ENCODE measurements at regions not wholly inside any gene's neighbourhood (a gene's known extent, or its start where the extent isn't known, plus 50 kb on each side); places are given as distances from the start of the nearest gene placed in this dataset.

DNA sequence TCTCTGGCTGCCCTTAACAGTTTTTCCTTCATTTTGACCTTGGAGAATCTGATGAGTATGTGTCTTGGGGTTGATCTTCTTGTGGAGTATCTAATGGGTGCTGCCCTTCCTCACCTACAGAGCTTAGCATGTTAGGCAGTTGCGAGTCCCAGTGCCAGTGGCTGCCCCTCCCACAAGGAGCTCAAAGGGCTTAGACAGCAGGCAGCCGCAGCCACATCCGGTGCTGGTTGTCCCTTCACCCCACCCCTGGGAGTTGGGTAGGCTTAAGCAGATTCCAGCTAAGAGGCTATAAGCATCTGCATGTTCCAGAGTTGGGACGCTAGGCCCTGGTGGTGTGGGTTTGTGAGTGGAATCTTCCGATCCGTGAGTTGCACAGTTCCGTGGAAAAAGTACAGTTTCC lies 322.1 kb upstream of the ARX start:
- ATAC-seq (no peak), DNase-seq (no peak)
- no peaks in the 10 kb centered on the region for H3K4me1 ChIP-seq
- H3K27ac ChIP-seq: no peak overlapping the region
- H3K27me3 ChIP-seq (ENCODE audit: insufficient read depth in 3 of 3, low read length in 2 of 3): no peaks in the 10 kb centered on the region
- H3K4me3 ChIP-seq: no peak overlapping the region
- no peaks in the 10 kb centered on the region for H3K36me3 ChIP-seq (ENCODE audit: insufficient read depth in 1 of 2, low read depth in 1 of 2)
- WGBS, 3 donors: 88 to 93% (median 89%) methylated on average over 7 of the region's 7 CpGs
- no peaks in the 10 kb centered on the region for H3K9me3 ChIP-seq
- intact Hi-C loops (cut with DNase I): no loop called here
- TF ChIP-seq, protein P1, sequence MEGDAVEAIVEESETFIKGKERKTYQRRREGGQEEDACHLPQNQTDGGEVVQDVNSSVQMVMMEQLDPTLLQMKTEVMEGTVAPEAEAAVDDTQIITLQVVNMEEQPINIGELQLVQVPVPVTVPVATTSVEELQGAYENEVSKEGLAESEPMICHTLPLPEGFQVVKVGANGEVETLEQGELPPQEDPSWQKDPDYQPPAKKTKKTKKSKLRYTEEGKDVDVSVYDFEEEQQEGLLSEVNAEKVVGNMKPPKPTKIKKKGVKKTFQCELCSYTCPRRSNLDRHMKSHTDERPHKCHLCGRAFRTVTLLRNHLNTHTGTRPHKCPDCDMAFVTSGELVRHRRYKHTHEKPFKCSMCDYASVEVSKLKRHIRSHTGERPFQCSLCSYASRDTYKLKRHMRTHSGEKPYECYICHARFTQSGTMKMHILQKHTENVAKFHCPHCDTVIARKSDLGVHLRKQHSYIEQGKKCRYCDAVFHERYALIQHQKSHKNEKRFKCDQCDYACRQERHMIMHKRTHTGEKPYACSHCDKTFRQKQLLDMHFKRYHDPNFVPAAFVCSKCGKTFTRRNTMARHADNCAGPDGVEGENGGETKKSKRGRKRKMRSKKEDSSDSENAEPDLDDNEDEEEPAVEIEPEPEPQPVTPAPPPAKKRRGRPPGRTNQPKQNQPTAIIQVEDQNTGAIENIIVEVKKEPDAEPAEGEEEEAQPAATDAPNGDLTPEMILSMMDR (IDR thresholded peaks at IDR 0.05): no peak

DNA sequence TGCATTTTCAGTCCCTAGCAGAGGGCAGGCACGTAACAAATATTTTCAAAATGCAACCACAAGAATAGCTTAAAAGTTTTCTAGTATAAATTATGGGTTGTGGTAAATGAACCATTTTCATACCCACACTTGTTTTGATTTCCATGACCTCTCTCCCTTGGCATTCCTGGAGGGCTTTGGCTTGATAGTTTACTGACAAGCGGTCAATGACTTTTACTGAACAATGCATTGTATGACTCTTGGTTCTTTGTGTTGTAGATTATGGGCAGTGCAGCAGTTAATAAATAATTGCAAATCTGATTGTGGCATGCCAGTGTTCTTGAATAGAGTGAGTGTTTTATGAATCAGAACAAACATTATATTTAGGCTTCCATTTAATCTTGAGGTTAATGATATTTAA lies 285.2 kb upstream of the ARX start:
- WGBS, 3 donors: 73 to 96% (median 88%) methylated on average over 2 of the region's 2 CpGs
- intact Hi-C loops (cut with DNase I): no loop called here

DNA sequence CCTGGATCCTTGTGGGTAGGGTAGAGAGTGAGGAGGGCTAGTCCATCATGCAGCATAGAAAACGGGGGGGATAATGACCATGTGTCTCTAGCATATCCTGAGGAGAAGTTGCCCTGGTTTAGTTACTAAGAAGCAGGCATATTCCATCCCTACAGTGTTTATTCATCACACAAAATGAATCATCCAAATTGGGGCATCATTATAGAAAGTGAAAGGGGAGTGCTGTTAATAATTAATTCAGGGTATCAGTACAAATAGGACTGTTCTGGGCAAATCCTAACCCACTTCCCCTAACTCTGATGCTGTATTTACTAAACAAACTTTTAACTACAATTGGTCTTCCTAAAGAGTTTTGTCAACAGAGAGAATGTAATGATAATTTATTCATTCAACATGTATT lies 281.1 kb upstream of the ARX start:
- 29 to 55% (median 43%) methylated on average over 1 of the region's 1 CpG for WGBS, 3 donors
- H3K36me3 ChIP-seq (ENCODE audit: insufficient read depth in 1 of 2, low read depth in 1 of 2): no peaks in the 10 kb centered on the region
- no peaks in the 10 kb centered on the region for H3K4me1 ChIP-seq
- TF ChIP-seq, protein P1 (IDR thresholded peaks at IDR 0.05): no peak
- H3K27me3 ChIP-seq (ENCODE audit: insufficient read depth in 3 of 3, low read length in 2 of 3): no peaks in the 10 kb centered on the region
- intact Hi-C loops (cut with DNase I): no loop called here
- ATAC-seq (no peak), DNase-seq (no peak)
- no peaks in the 10 kb centered on the region for H3K9me3 ChIP-seq
- H3K27ac ChIP-seq: no peak overlapping the region
- H3K4me3 ChIP-seq: no peak overlapping the region

More for the DNA sequence above, 285.2 kb upstream of the ARX start:
- H3K27ac ChIP-seq: no peak overlapping the region
- no peak for ATAC-seq
- H3K9me3 ChIP-seq: no peaks in the 10 kb centered on the region
- H3K27me3 ChIP-seq (ENCODE audit: insufficient read depth in 3 of 3, low read length in 2 of 3): no peaks in the 10 kb centered on the region
- DNase-seq: no peak
- H3K4me1 ChIP-seq: no peaks in the 10 kb centered on the region
- H3K36me3 ChIP-seq (ENCODE audit: insufficient read depth in 1 of 2, low read depth in 1 of 2): no peaks in the 10 kb centered on the region
- TF ChIP-seq, protein P1 (IDR thresholded peaks at IDR 0.05): no peak
- H3K4me3 ChIP-seq: no peak overlapping the region

DNA sequence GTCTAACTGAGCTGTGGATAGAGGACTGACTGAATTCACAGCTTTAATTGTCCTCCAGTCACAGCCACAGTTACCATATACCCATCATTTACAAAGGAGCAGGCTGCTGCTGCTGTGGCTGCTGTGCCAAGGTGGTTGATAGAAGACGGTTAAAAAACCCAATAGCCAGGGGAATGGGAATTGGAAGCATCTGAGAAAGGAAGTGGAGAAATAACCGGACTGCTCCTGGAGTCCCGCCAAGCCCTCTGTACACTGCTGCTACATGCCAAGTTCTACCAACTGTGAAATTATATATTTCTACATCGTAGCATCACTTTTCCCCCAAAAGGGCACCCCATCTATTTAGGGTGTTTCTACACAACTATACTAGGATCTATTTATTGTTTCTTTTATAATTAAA lies 279.7 kb upstream of the ARX start:
- TF ChIP-seq, protein P1 (IDR thresholded peaks at IDR 0.05): no peak
- WGBS, 3 donors: 21 to 34% (median 22%) methylated on average over 4 of the region's 4 CpGs
- Histone ChIP-seq H3K27me3 (ENCODE audit: insufficient read depth in 3 of 3, low read length in 2 of 3) (no peaks in the 10 kb centered on the region), H3K27ac (no peak overlapping the region), H3K36me3 (ENCODE audit: insufficient read depth in 1 of 2, low read depth in 1 of 2) (no peaks in the 10 kb centered on the region), H3K4me3 (no peak overlapping the region), H3K9me3 (no peaks in the 10 kb centered on the region), H3K4me1 (no peaks in the 10 kb centered on the region)
- DNase-seq: no peak
- intact Hi-C loops (cut with DNase I): no loop called here
- no peak for ATAC-seq

GRCh38 chrX:25290132-25290531 lies 274.4 kb upstream of the ARX start:
- H3K9me3 ChIP-seq: no peaks in the 10 kb centered on the region
- no peak overlapping the region for H3K4me3 ChIP-seq
- WGBS, 3 donors: 78 to 96% (median 81%) methylated on average over 1 of the region's 1 CpG
- H3K27me3 ChIP-seq (ENCODE audit: insufficient read depth in 3 of 3, low read length in 2 of 3): no peaks in the 10 kb centered on the region
- no peaks in the 10 kb centered on the region for H3K36me3 ChIP-seq (ENCODE audit: insufficient read depth in 1 of 2, low read depth in 1 of 2)
- DNase-seq (no peak), ATAC-seq (no peak)
- intact Hi-C loops (cut with DNase I): no loop called here
- H3K27ac ChIP-seq: no peak overlapping the region
- H3K4me1 ChIP-seq: no peaks in the 10 kb centered on the region
- TF ChIP-seq, protein P1 (IDR thresholded peaks at IDR 0.05): no peak

Data from psoas muscle (tissue), 7 donors.